PC-3 (cell line): ENCODE measurements at regions not wholly inside any gene's neighbourhood (a gene's known extent, or its start where the extent isn't known, plus 50 kb on each side); places are given as distances from the start of the nearest gene placed in this dataset.

Experiments
- ATAC-seq: fragments of 200-7000 bp; cut with Tn5 transposase; 2 replicates; pipeline ENCODE4 v1.9.1; 2020; ENCODE audit warnings: mild to moderate bottlenecking, moderate library complexity
- BruUV-seq: library from RNA; stranded (reverse); fragments of 400-500 nt; replicated peaks from 2 replicates; lab custom pipeline; 2021; lab: Mats Ljungman, UMichigan
- CTCF ChIA-PET: fragments of 300-600 bp; sonication (Branson Sonifier 250); formaldehyde crosslinking; loops from one replicate; lab custom pipeline; 2022; ENCODE audit warnings: antibody characterized with exemption; lab: Charles Lee
- POLR2A ChIA-PET: fragments of 300-600 bp; sonication (Branson Sonifier 250); formaldehyde crosslinking; loops from one replicate; lab custom pipeline; 2022; ENCODE audit warnings: antibody characterized with exemption; ENCODE audit not compliant: unreplicated experiment; lab: Charles Lee
- DNase-seq: peaks from one replicate; pipeline ENCODE4 v3.0.0-alpha.2; 2015
- H2AFZ ChIP-seq: fragments of 300-600 bp; sonication (generic); 2 replicates; pipeline ENCODE4 v1.6.0; 2016; ENCODE audit warnings: antibody characterized with exemption, low read length
- H3F3A ChIP-seq: fragments of 300-600 bp; sonication (generic); one replicate; pipeline ENCODE4 v1.6.0; 2017; ENCODE audit warnings: antibody characterized with exemption, low read length, control low read depth, mild to moderate bottlenecking; ENCODE audit not compliant: unreplicated experiment
- H3K27ac ChIP-seq: fragments of 300-600 bp; sonication (generic); 2 replicates; pipeline ENCODE4 v1.5.1; 2016; ENCODE audit warnings: mild to moderate bottlenecking, low read length
- H3K27me3 ChIP-seq: fragments of 300-600 bp; sonication (generic); 2 replicates; pipeline ENCODE4 v1.6.1; 2016; ENCODE audit warnings: low read length, mixed read lengths
- H3K36me3 ChIP-seq: fragments of 300-600 bp; sonication (generic); 2 replicates; pipeline ENCODE4 v1.6.1; 2016; ENCODE audit warnings: low read depth, mixed run types, low read length, mixed read lengths
- H3K4me1 ChIP-seq: fragments of 300-600 bp; sonication (generic); 2 replicates; pipeline ENCODE4 v1.5.1; 2016; ENCODE audit warnings: low read length; ENCODE audit not compliant: insufficient read depth
- H3K4me2 ChIP-seq: fragments of 300-600 bp; sonication (generic); 2 replicates; pipeline ENCODE4 v1.6.0; 2016; ENCODE audit warnings: low read length
- H3K4me3 ChIP-seq: fragments of 300-600 bp; sonication (generic); 2 replicates; pipeline ENCODE4 v1.5.1; 2016; ENCODE audit warnings: mild to moderate bottlenecking, low read length, mixed read lengths
- H3K79me2 ChIP-seq: fragments of 300-600 bp; sonication (generic); 2 replicates; pipeline ENCODE4 v1.6.1; 2017; ENCODE audit warnings: low read length, mixed read lengths
- H3K9ac ChIP-seq: fragments of 300-600 bp; sonication (generic); 2 replicates; pipeline ENCODE4 v1.6.0; 2016; ENCODE audit warnings: mild to moderate bottlenecking, low read length
- H3K9me2 ChIP-seq: fragments of 300-600 bp; sonication (generic); replicated peaks from 2 replicates; pipeline ENCODE4 v1.6.1; 2016; ENCODE audit warnings: mixed run types, low read length, mixed read lengths
- H3K9me3 ChIP-seq: fragments of 300-600 bp; sonication (generic); 2 replicates; pipeline ENCODE4 v1.6.1; 2016; ENCODE audit warnings: low read length, mixed read lengths
- H4K20me1 ChIP-seq: fragments of 300-600 bp; sonication (generic); 2 replicates; pipeline ENCODE4 v1.6.1; 2016; ENCODE audit warnings: low read length, mixed read lengths
- EZH2 ChIP-seq: fragments of 300-600 bp; sonication (generic); IDR thresholded peaks from one replicate; pipeline ENCODE4 v1.6.1; 2017; ENCODE audit warnings: antibody characterized with exemption, mild to moderate bottlenecking, low read length; ENCODE audit not compliant: unreplicated experiment
- EZH2phosphoT487 ChIP-seq: fragments of 300-600 bp; sonication (generic); IDR thresholded peaks from 2 replicates; pipeline ENCODE4 v1.6.1; 2018; ENCODE audit warnings: mild to moderate bottlenecking, antibody characterized with exemption, low read length, borderline replicate concordance
- intact Hi-C: fragments of 100-400 bp; cut with micrococcal nuclease; formaldehyde crosslinking; loops from 2 replicates; pipeline ENCODE4 v1.9.0; 2023
- TF ChIP-seq, protein P1 (sequence below): fragments of 300-600 bp; sonication (generic); conservative IDR thresholded peaks from 2 replicates; pipeline ENCODE4 v1.5.1; 2017; ENCODE audit warnings: antibody characterized with exemption, low read depth, mild to moderate bottlenecking, low read length

DNA sequence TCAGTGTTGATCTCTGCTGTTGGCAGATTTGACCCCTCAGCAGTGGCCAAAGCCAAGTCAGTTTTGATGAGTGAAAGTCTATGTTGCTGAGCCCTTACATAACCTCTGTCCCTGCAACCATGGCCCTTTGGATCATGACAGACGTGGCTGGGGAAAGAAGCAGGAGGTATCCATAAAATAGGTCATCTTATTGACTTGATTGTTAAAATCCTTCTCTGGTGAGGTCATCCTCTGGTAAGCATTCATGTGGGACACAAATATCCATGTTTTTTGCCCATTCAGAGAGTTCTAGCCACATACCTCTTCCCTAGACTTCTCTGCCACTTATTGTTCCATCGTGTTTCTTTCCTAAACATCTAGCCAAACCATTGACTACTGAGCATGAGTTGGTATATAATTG, 251.9 kb upstream of the PTER start:
- ChIA-PET CTCF (no interaction called here), POLR2A (no interaction called here)
- no peaks in the 10 kb centered on the region for H3K79me2 ChIP-seq
- H3K27me3 ChIP-seq = no peaks in the 10 kb centered on the region
- no peaks in the 10 kb centered on the region for H3K4me1 ChIP-seq
- H3K27ac ChIP-seq = no peak overlapping the region
- no peaks in the 10 kb centered on the region for H3K9me3 ChIP-seq
- no peaks in the 10 kb centered on the region for H3K36me3 ChIP-seq
- H3F3A ChIP-seq = no peaks in the 10 kb centered on the region
- no peak overlapping the region for H3K9ac ChIP-seq
- no peak overlapping the region for H2AFZ ChIP-seq
- DNase-seq = no peak
- TF ChIP-seq EZH2phosphoT487 = no peak
- TF ChIP-seq EZH2 = no peak
- TF ChIP-seq, protein P1, sequence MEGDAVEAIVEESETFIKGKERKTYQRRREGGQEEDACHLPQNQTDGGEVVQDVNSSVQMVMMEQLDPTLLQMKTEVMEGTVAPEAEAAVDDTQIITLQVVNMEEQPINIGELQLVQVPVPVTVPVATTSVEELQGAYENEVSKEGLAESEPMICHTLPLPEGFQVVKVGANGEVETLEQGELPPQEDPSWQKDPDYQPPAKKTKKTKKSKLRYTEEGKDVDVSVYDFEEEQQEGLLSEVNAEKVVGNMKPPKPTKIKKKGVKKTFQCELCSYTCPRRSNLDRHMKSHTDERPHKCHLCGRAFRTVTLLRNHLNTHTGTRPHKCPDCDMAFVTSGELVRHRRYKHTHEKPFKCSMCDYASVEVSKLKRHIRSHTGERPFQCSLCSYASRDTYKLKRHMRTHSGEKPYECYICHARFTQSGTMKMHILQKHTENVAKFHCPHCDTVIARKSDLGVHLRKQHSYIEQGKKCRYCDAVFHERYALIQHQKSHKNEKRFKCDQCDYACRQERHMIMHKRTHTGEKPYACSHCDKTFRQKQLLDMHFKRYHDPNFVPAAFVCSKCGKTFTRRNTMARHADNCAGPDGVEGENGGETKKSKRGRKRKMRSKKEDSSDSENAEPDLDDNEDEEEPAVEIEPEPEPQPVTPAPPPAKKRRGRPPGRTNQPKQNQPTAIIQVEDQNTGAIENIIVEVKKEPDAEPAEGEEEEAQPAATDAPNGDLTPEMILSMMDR = no peak
- no peak overlapping the region for H3K4me2 ChIP-seq
- BruUV-seq = no TSS peak
- intact Hi-C loops = no loop called here
- ATAC-seq = no peak
- no peak overlapping the region for H3K4me3 ChIP-seq
- no peaks in the 10 kb centered on the region for H4K20me1 ChIP-seq
- no peaks in the 10 kb centered on the region for H3K9me2 ChIP-seq

DNA sequence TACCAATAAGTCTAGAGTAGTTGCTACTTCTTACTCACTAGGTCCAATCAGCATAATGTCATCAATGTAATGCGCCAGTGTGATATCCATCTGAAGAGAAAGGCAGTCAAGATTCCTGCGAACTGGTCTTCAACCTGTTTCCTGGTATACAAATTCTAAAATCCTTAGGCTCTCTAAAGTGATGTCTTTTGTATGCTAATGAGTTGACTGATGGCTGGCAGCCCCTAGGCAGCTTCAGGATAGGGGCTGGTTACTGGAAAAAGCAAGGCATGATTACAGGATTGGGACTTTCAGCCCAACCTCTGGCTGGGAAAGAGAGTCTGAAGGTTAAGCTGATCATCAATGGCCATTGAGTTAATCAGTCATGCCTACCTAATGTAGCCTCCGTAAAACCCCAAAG, 250.2 kb upstream of the PTER start:
- no peak for DNase-seq
- no peaks in the 10 kb centered on the region for H3K9me3 ChIP-seq
- TF ChIP-seq, protein P1 = no peak
- no peak for TF ChIP-seq EZH2
- no peak for TF ChIP-seq EZH2phosphoT487
- H2AFZ ChIP-seq = no peak overlapping the region
- no peak overlapping the region for H3K4me2 ChIP-seq
- intact Hi-C loops = no loop called here
- no peaks in the 10 kb centered on the region for H4K20me1 ChIP-seq
- no peak overlapping the region for H3K9ac ChIP-seq
- H3K9me2 ChIP-seq = no peaks in the 10 kb centered on the region
- ChIA-PET POLR2A (no interaction called here), CTCF (no interaction called here)
- no peak for ATAC-seq
- no peaks in the 10 kb centered on the region for H3K79me2 ChIP-seq
- H3K27ac ChIP-seq = no peak overlapping the region
- no peaks in the 10 kb centered on the region for H3F3A ChIP-seq
- no peaks in the 10 kb centered on the region for H3K36me3 ChIP-seq
- no TSS peak for BruUV-seq
- H3K27me3 ChIP-seq = no peaks in the 10 kb centered on the region
- H3K4me3 ChIP-seq = no peak overlapping the region
- no peaks in the 10 kb centered on the region for H3K4me1 ChIP-seq

DNA sequence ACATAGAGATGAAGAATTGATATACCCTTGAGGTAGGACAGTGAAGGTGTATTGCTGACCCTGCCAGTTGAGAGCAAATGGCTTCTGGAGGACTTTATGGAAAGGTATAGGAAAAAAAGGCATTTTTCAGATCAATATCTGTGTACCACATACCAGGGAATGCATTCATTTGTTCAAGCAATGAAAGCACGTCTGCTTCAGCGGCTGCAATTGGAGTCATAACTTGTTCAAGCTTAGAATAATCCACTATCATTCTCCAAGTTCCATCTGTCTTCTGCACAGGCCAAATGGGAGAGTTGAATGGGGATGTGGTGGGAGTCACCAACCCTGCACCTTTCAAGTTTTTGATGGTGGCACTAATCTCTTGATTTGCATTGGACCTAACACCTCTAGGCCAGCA, 249.6 kb upstream of the PTER start:
- no peak overlapping the region for H3K4me3 ChIP-seq
- no peak overlapping the region for H3K4me2 ChIP-seq
- no TSS peak for BruUV-seq
- no peaks in the 10 kb centered on the region for H3K9me3 ChIP-seq
- ChIA-PET CTCF (no interaction called here), POLR2A (no interaction called here)
- H3K36me3 ChIP-seq = no peaks in the 10 kb centered on the region
- no peak overlapping the region for H2AFZ ChIP-seq
- no peaks in the 10 kb centered on the region for H3K4me1 ChIP-seq
- no peaks in the 10 kb centered on the region for H3K79me2 ChIP-seq
- no peaks in the 10 kb centered on the region for H3K9me2 ChIP-seq
- DNase-seq = no peak
- ATAC-seq = no peak
- H3F3A ChIP-seq = no peaks in the 10 kb centered on the region
- intact Hi-C loops = no loop called here
- H3K27me3 ChIP-seq = no peaks in the 10 kb centered on the region
- H3K27ac ChIP-seq = no peak overlapping the region
- H4K20me1 ChIP-seq = no peaks in the 10 kb centered on the region
- H3K9ac ChIP-seq = no peak overlapping the region
- TF ChIP-seq EZH2 (no peak), EZH2phosphoT487 (no peak)
- TF ChIP-seq, protein P1 = no peak
